ENCODE measurements at regions not wholly inside any gene's neighbourhood (a gene's known extent, or its start where the extent isn't known, plus 50 kb on each side); places are given as distances from the start of the nearest gene placed in this dataset.

- no peaks in the 10 kb centered on the region for H3K36me3 Mint-ChIP-seq (ENCODE audit: unreplicated experiment)
Observed at GRCh38 chrX:25166145-25166544, 150.4 kb upstream of the ARX start.

GRCh38 chrX:25158635-25159034 is 142.9 kb upstream of the ARX start:
- peaks cover 24% of the 10 kb centered on the region for H3K27me3 Mint-ChIP-seq (ENCODE audit: unreplicated experiment)
- no peak for TF ChIP-seq CTCF (IDR thresholded peaks at IDR 0.05)
- H3K36me3 Mint-ChIP-seq (ENCODE audit: unreplicated experiment): no peaks in the 10 kb centered on the region
- no peak for DNase-seq (ENCODE audit: extremely low spot score, unreplicated experiment)
- peaks cover 7% of the 10 kb centered on the region for H3K4me1 Mint-ChIP-seq (ENCODE audit: unreplicated experiment)
- H3K27ac Mint-ChIP-seq (ENCODE audit: unreplicated experiment): no peak overlapping the region
- peaks cover 5% of the 10 kb centered on the region for H3K9me3 Mint-ChIP-seq (ENCODE audit: unreplicated experiment)
- H3K4me3 Mint-ChIP-seq (ENCODE audit: unreplicated experiment): no peak overlapping the region

More at GRCh38 chrX:25166145-25166544, 150.4 kb upstream of the ARX start:
- Mint-ChIP-seq H3K4me3 (ENCODE audit: unreplicated experiment) (no peak overlapping the region), H3K27ac (ENCODE audit: unreplicated experiment) (no peak overlapping the region), H3K9me3 (ENCODE audit: unreplicated experiment) (no peaks in the 10 kb centered on the region), H3K4me1 (ENCODE audit: unreplicated experiment) (no peaks in the 10 kb centered on the region), H3K27me3 (ENCODE audit: unreplicated experiment) (peaks cover 23% of the 10 kb centered on the region)
- no peak for DNase-seq (ENCODE audit: extremely low spot score, unreplicated experiment)
- TF ChIP-seq CTCF (IDR thresholded peaks at IDR 0.05): no peak

GRCh38 chrX:25156832-25157231 is 141.1 kb upstream of the ARX start:
- Mint-ChIP-seq H3K4me3 (ENCODE audit: unreplicated experiment) (no peak overlapping the region), H3K36me3 (ENCODE audit: unreplicated experiment) (no peaks in the 10 kb centered on the region), H3K27me3 (ENCODE audit: unreplicated experiment) (peaks cover 15% of the 10 kb centered on the region), H3K27ac (ENCODE audit: unreplicated experiment) (peak overlapping the region; percentile 19), H3K9me3 (ENCODE audit: unreplicated experiment) (peaks cover 5% of the 10 kb centered on the region), H3K4me1 (ENCODE audit: unreplicated experiment) (peaks cover 7% of the 10 kb centered on the region)
- no peak for TF ChIP-seq CTCF (IDR thresholded peaks at IDR 0.05)
- DNase-seq (ENCODE audit: extremely low spot score, unreplicated experiment): no peak

- TF ChIP-seq CTCF (IDR thresholded peaks at IDR 0.05): no peak
- no peak for DNase-seq (ENCODE audit: extremely low spot score, unreplicated experiment)
Observed at GRCh38 chrX:25156323-25156722, 140.6 kb upstream of the ARX start.

GRCh38 chrX:25154168-25154567 is 138.4 kb upstream of the ARX start:
- Mint-ChIP-seq H3K4me3 (ENCODE audit: unreplicated experiment) (no peak overlapping the region), H3K4me1 (ENCODE audit: unreplicated experiment) (peaks cover 7% of the 10 kb centered on the region), H3K27ac (ENCODE audit: unreplicated experiment) (no peak overlapping the region), H3K9me3 (ENCODE audit: unreplicated experiment) (peaks cover 5% of the 10 kb centered on the region), H3K27me3 (ENCODE audit: unreplicated experiment) (peaks cover 11% of the 10 kb centered on the region), H3K36me3 (ENCODE audit: unreplicated experiment) (no peaks in the 10 kb centered on the region)
- no peak for TF ChIP-seq CTCF (IDR thresholded peaks at IDR 0.05)
- DNase-seq (ENCODE audit: extremely low spot score, unreplicated experiment): no peak

More at GRCh38 chrX:25156323-25156722, 140.6 kb upstream of the ARX start:
- Mint-ChIP-seq H3K36me3 (ENCODE audit: unreplicated experiment) (no peaks in the 10 kb centered on the region), H3K9me3 (ENCODE audit: unreplicated experiment) (peaks cover 5% of the 10 kb centered on the region), H3K4me3 (ENCODE audit: unreplicated experiment) (no peak overlapping the region), H3K4me1 (ENCODE audit: unreplicated experiment) (peaks cover 7% of the 10 kb centered on the region), H3K27me3 (ENCODE audit: unreplicated experiment) (peaks cover 12% of the 10 kb centered on the region), H3K27ac (ENCODE audit: unreplicated experiment) (no peak overlapping the region)

Data from osteocyte (in vitro differentiated cells).